CD8-positive, alpha-beta memory T cell (primary cell): ENCODE measurements at regions not wholly inside any gene's neighbourhood (a gene's known extent, or its start where the extent isn't known, plus 50 kb on each side); places are given as distances from the start of the nearest gene placed in this dataset.

Source experiments
- CTCF ChIA-PET: fragments of 350-600 bp; sonication (Branson Sonifier 250); formaldehyde crosslinking; loops from one replicate; lab custom pipeline; 2021; ENCODE audit warnings: antibody characterized with exemption; lab: Charles Lee
- POLR2A ChIA-PET: fragments of 350-600 bp; sonication (Branson Sonifier 250); formaldehyde crosslinking; loops from one replicate; lab custom pipeline; 2021; ENCODE audit warnings: antibody characterized with exemption; lab: Charles Lee
- DNase-seq, 5 donors: peaks; one replicate each; pipeline versions ENCODE4 v3.0.0 to v3.0.0-alpha.2; 2020 to 2022; ENCODE audit warnings: mixed read lengths in 1 of 5
- H3K27ac ChIP-seq: one replicate; pipeline ENCODE4 v1.7.0; 2013; ENCODE audit warnings: low read depth, mild to moderate bottlenecking, low read length, moderate library complexity
- H3K27me3 ChIP-seq: 2 replicates; pipeline ENCODE4 v1.7.0; 2013; ENCODE audit warnings: low read length, mild to moderate bottlenecking; ENCODE audit not compliant: insufficient read depth, poor library complexity, severe bottlenecking
- H3K36me3 ChIP-seq: 2 replicates; pipeline ENCODE4 v1.7.0; 2013; ENCODE audit warnings: mild to moderate bottlenecking, low read length, moderate library complexity; ENCODE audit not compliant: insufficient read depth
- H3K4me1 ChIP-seq: 2 replicates; pipeline ENCODE4 v1.7.0; 2013; ENCODE audit warnings: mild to moderate bottlenecking, low read length, moderate library complexity; ENCODE audit not compliant: insufficient read depth
- H3K4me3 ChIP-seq: 2 replicates; pipeline ENCODE4 v1.7.0; 2013; ENCODE audit warnings: mild to moderate bottlenecking, low read length
- H3K9me3 ChIP-seq: 2 replicates; pipeline ENCODE4 v1.7.0; 2013; ENCODE audit warnings: mild to moderate bottlenecking, low read length
- H3K27ac Mint-ChIP-seq, 8 donors: one replicate each; pipeline ENCODE4 v1.8.0; 2020 to 2021; ENCODE audit warnings: mixed read lengths in 8 of 8, mild to moderate bottlenecking in 6 of 8, inconsistent platforms in 3 of 8, moderate library complexity in 3 of 8
- H3K27me3 Mint-ChIP-seq, 2 donors: one replicate each; pipeline ENCODE4 v1.8.0; 2020 to 2021; ENCODE audit warnings: mixed read lengths in 2 of 2, mild to moderate bottlenecking in 1 of 2, moderate library complexity in 1 of 2
- H3K36me3 Mint-ChIP-seq, 3 donors: one replicate each; pipeline ENCODE4 v1.8.0; 2020 to 2021; ENCODE audit warnings: mixed read lengths in 3 of 3, inconsistent platforms in 1 of 3, mild to moderate bottlenecking in 1 of 3
- H3K4me1 Mint-ChIP-seq, 3 donors: one replicate each; pipeline ENCODE4 v1.8.0; 2020 to 2021; ENCODE audit warnings: mixed read lengths in 3 of 3, inconsistent platforms in 1 of 3, mild to moderate bottlenecking in 1 of 3
- H3K4me3 Mint-ChIP-seq, 7 donors: one replicate each; pipeline ENCODE4 v1.8.0; 2020 to 2021; ENCODE audit warnings: mixed read lengths in 7 of 7, mild to moderate bottlenecking in 6 of 7, moderate library complexity in 4 of 7, inconsistent platforms in 2 of 7
- H3K9me3 Mint-ChIP-seq, 5 donors: one replicate each; pipeline ENCODE4 v1.8.0; 2020 to 2022; ENCODE audit warnings: mixed read lengths in 5 of 5, mild to moderate bottlenecking in 3 of 5, moderate library complexity in 2 of 5, inconsistent platforms in 1 of 5

DNA sequence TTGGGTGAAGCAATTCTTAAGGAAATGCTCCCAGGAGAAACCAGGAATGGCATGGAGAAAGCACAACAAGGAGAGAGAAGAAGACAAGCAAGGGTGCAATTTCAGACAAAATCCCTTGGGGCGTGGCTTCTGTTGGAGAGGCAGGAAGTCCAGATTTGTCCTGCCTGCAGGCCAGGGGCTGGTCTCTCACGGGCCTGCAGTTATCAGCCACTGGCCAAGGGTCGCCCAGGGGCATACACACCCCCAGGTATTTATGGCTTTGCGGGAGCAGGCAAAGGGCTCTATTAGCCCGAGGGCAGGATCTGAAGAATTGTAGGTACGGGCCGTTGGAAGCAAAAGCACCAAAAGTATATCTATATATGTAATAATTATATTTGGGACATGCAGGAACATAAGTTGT lies 87.7 kb downstream of the IYD start:
- ChIA-PET POLR2A (no interaction called here), CTCF (no interaction called here)
- Histone ChIP-seq H3K27ac (no peak overlapping the region), H3K4me1 (no peaks in the 10 kb centered on the region), H3K27me3 (no peaks in the 10 kb centered on the region), H3K36me3 (no peaks in the 10 kb centered on the region), H3K9me3 (no peaks in the 10 kb centered on the region), H3K4me3 (no peak overlapping the region)
- Mint-ChIP-seq H3K4me1 (no peaks in the 10 kb centered on the region), H3K36me3 (no peaks in the 10 kb centered on the region), H3K27me3 (peaks cover 2 to 19% of the 10 kb centered on the region in 2 donors), H3K4me3 (no peak overlapping the region), H3K9me3 (no peaks in the 10 kb centered on the region), H3K27ac (no peak overlapping the region)
- DNase-seq, result no peak

DNA sequence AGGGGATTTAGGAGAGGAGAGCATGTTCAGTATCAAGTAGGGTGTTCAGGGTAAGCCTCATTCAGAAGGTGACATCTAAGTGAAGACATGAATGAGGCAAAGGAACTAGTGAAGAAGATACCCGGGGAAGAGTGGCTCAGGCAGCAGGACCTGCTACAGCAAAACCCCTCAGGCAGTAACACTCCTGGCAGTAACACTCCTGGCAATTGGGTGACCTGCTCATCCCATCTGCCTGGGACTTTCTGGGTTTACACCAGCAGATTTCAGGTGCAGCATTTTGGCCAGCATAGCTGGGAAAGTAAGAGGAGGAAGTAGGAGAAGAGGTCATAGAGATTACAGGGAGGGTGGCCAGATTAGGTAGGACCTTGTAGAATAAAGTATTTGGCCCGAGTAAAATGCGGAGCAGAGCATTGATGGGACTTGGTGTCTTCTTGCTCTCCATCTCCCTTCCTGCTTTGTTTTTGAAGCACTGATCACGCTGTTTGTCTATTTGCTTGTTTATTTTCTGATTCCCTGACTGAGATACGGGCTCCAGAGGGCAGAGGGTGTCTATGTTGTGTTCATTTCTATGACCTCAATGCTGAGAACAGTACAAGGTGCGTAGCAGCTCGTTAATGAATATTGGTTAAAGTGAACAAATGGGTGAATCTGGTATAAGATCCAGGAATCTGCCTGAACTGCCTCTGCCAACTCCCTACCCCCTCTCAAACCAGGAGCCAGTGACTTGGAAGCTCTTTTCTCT lies 88.3 kb downstream of the IYD start:
- H3K27me3 Mint-ChIP-seq, result peaks cover 2 to 19% of the 10 kb centered on the region in 2 donors
- ChIA-PET CTCF (no interaction called here), POLR2A (no interaction called here)
- H3K27me3 ChIP-seq, result no peaks in the 10 kb centered on the region
- H3K4me3 Mint-ChIP-seq, result no peak overlapping the region
- no peaks in the 10 kb centered on the region for H3K4me1 Mint-ChIP-seq
- H3K4me1 ChIP-seq, result no peaks in the 10 kb centered on the region
- H3K27ac Mint-ChIP-seq, result no peak overlapping the region
- no peak overlapping the region for H3K4me3 ChIP-seq
- no peak for DNase-seq
- no peaks in the 10 kb centered on the region for H3K9me3 Mint-ChIP-seq
- H3K36me3 ChIP-seq, result no peaks in the 10 kb centered on the region
- no peaks in the 10 kb centered on the region for H3K9me3 ChIP-seq
- H3K36me3 Mint-ChIP-seq, result no peaks in the 10 kb centered on the region
- H3K27ac ChIP-seq, result no peak overlapping the region

DNA sequence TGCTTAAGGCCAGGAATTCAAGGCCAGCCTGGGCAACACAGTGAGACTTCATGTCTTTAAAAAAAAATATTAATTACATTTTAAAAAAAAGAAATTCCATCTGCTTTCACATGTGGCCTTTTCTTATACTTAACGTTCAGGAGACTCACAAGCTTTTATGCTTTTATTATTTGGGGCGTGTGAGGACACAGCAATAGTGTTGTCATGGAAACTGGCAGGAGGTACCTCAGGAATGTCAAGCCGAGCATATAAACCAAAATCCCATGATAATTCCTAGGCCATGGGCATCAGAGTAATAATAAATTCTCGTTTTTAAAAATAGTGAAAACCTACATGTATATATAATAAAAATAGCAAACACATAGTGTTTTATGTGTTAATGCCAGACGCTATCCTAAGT lies 89.8 kb downstream of the IYD start:
- Mint-ChIP-seq H3K36me3 (no peaks in the 10 kb centered on the region), H3K9me3 (no peaks in the 10 kb centered on the region), H3K27ac (no peak overlapping the region), H3K4me3 (no peak overlapping the region), H3K27me3 (peaks cover 4 to 16% of the 10 kb centered on the region in 2 donors), H3K4me1 (no peaks in the 10 kb centered on the region)
- no peak for DNase-seq
- Histone ChIP-seq H3K4me3 (no peak overlapping the region), H3K4me1 (no peaks in the 10 kb centered on the region), H3K36me3 (no peaks in the 10 kb centered on the region), H3K9me3 (no peaks in the 10 kb centered on the region), H3K27me3 (no peaks in the 10 kb centered on the region), H3K27ac (no peak overlapping the region)
- CTCF ChIA-PET, result no interaction called here
- POLR2A ChIA-PET, result no interaction called here

DNA sequence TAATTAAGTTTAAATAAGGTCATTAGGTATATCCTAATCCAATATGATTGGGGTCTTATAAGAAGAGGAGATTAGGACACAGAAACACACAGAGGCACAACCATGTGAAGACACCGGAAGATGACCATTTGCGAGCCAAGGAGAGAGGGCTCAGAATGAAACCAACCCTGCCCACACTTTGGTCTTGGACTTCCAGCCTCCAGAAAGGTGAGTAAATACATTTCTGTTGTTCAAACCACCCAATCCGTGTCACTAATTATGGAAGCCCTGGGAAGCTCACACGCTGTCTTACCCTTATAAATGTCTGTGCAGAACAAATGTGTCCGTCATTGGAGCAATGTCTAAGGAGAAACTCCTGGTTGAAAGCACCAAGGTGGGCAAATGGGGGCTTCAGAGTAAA lies 95.0 kb downstream of the IYD start:
- H3K27me3 ChIP-seq, result no peaks in the 10 kb centered on the region
- Mint-ChIP-seq H3K4me3 (no peak overlapping the region), H3K27ac (peak overlapping the region in 1 of 8 donors; percentile 19), H3K4me1 (no peaks in the 10 kb centered on the region), H3K9me3 (no peaks in the 10 kb centered on the region), H3K36me3 (no peaks in the 10 kb centered on the region), H3K27me3 (peaks cover 2 to 4% of the 10 kb centered on the region in 2 donors)
- CTCF ChIA-PET, result no interaction called here
- H3K4me3 ChIP-seq, result no peak overlapping the region
- no peaks in the 10 kb centered on the region for H3K36me3 ChIP-seq
- POLR2A ChIA-PET, result no interaction called here
- H3K4me1 ChIP-seq, result no peaks in the 10 kb centered on the region
- no peaks in the 10 kb centered on the region for H3K9me3 ChIP-seq
- DNase-seq, result no peak
- no peak overlapping the region for H3K27ac ChIP-seq

DNA sequence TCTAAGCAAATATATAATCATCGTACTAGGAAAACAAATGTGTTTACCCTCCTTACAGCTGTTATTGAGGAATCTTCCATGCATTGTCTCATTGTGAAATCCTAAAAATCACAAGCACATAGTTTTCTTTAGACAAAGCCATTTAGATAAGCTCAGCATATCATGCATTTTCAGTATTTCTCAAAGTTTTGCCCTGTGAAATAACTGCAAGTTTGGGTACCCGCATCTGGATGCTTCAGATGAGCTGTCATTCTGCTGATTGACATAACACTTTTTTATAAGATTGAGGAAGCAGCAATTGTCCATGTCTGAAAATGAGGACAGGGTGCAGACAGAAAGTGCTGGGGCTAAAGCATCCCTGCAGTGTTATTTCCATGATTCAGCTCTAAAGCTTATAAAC lies 96.2 kb downstream of the IYD start:
- peaks cover 0 to 2% of the 10 kb centered on the region in 2 donors for H3K27me3 Mint-ChIP-seq
- Histone ChIP-seq H3K4me1 (no peaks in the 10 kb centered on the region), H3K9me3 (no peaks in the 10 kb centered on the region), H3K4me3 (no peak overlapping the region), H3K27ac (no peak overlapping the region), H3K27me3 (no peaks in the 10 kb centered on the region), H3K36me3 (no peaks in the 10 kb centered on the region)
- H3K9me3 Mint-ChIP-seq, result no peaks in the 10 kb centered on the region
- no peaks in the 10 kb centered on the region for H3K36me3 Mint-ChIP-seq
- ChIA-PET POLR2A (no interaction called here), CTCF (interaction anchor here (1.3 kb wide), 1 partner anchor 47 kb away, joined by 4 read pairs; no protein-coding TSS in a partner anchor)
- no peak overlapping the region for H3K4me3 Mint-ChIP-seq
- H3K27ac Mint-ChIP-seq, result peak overlapping the region in 1 of 8 donors; percentile 58
- H3K4me1 Mint-ChIP-seq, result no peaks in the 10 kb centered on the region
- DNase-seq, result no peak

DNA sequence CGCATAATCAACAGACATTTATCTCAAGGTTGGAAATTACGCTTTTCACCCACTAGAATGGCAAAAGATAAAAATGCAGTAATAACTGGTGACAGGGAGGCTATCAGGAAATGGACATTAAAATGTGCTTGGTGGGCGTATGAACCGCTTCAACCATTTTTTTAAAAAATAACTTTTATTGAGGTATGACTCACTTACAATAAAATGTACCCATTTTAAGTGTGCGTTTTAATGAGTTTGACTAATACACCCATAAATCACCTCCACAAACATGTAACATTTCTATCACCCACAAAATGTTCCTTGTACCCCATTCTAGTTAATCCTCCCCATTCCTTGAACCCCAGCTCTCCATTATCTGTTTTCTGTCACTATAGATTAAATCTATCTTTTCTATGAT lies 96.8 kb downstream of the IYD start:
- H3K9me3 Mint-ChIP-seq, result no peaks in the 10 kb centered on the region
- Histone ChIP-seq H3K4me3 (no peak overlapping the region), H3K4me1 (no peaks in the 10 kb centered on the region), H3K27me3 (no peaks in the 10 kb centered on the region), H3K27ac (no peak overlapping the region), H3K9me3 (no peaks in the 10 kb centered on the region), H3K36me3 (no peaks in the 10 kb centered on the region)
- ChIA-PET POLR2A (no interaction called here), CTCF (interaction anchor here (1.3 kb wide), 1 partner anchor 48 kb away, joined by 4 read pairs; no protein-coding TSS in a partner anchor)
- no peak for DNase-seq
- H3K27ac Mint-ChIP-seq, result peak overlapping the region in 1 of 8 donors; percentile 65
- H3K4me1 Mint-ChIP-seq, result no peaks in the 10 kb centered on the region
- H3K4me3 Mint-ChIP-seq, result no peak overlapping the region
- no peaks in the 10 kb centered on the region for H3K36me3 Mint-ChIP-seq
- H3K27me3 Mint-ChIP-seq, result peaks cover 0 to 2% of the 10 kb centered on the region in 2 donors

DNA sequence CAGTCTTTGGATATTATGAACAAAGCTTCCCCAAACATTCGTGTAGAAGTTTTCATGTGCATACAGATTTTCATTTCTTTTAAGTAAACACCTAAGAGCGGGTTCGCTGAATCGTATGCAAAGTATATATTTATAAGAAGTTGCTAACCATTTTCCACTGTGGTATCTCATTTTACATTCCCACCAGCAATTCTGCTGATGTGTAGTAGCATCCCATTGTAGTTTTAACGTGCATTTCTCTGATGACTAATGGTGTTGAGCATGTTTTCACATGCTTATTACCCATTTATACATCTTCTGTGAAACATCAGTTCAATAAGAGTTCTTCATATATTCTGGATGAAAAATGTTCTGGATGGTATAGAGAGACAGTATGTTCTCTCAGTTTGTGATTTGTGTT lies 97.4 kb downstream of the IYD start:
- DNase-seq, result no peak
- Mint-ChIP-seq H3K9me3 (no peaks in the 10 kb centered on the region), H3K27me3 (peaks cover 0 to 2% of the 10 kb centered on the region in 2 donors), H3K4me3 (no peak overlapping the region), H3K36me3 (no peaks in the 10 kb centered on the region), H3K4me1 (no peaks in the 10 kb centered on the region), H3K27ac (no peak overlapping the region)
- no peaks in the 10 kb centered on the region for H3K27me3 ChIP-seq
- no peak overlapping the region for H3K27ac ChIP-seq
- no peaks in the 10 kb centered on the region for H3K36me3 ChIP-seq
- POLR2A ChIA-PET, result no interaction called here
- CTCF ChIA-PET, result no interaction called here
- no peaks in the 10 kb centered on the region for H3K9me3 ChIP-seq
- H3K4me3 ChIP-seq, result no peak overlapping the region
- H3K4me1 ChIP-seq, result no peaks in the 10 kb centered on the region

DNA sequence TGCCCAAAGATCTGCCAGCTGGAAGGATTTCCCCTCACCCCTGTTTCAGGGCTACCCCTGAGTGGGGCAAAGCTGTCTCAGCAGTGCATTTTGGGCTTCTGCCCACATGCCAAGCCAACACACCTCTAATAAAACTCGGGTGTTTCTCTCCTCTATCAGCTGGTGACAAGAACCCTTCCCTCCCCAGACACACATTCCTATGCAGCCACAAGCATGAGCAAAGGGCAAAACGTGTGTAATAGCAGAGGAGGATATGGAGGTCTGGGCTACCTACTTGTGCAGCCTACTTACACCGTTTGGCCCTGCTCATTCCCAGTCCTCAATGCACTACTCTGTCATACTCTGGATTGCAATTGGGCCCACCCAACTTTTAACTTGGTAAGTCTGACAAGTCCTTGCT lies 101.3 kb downstream of the IYD start:
- no peaks in the 10 kb centered on the region for H3K4me1 Mint-ChIP-seq
- Histone ChIP-seq H3K36me3 (no peaks in the 10 kb centered on the region), H3K4me3 (no peak overlapping the region), H3K27me3 (no peaks in the 10 kb centered on the region), H3K27ac (no peak overlapping the region), H3K9me3 (no peaks in the 10 kb centered on the region), H3K4me1 (no peaks in the 10 kb centered on the region)
- ChIA-PET POLR2A (no interaction called here), CTCF (no interaction called here)
- H3K27me3 Mint-ChIP-seq, result peaks cover 2 to 12% of the 10 kb centered on the region in 2 donors
- no peak overlapping the region for H3K4me3 Mint-ChIP-seq
- no peak overlapping the region for H3K27ac Mint-ChIP-seq
- peaks cover 0 to 5% (median 0%) of the 10 kb centered on the region in 3 donors for H3K36me3 Mint-ChIP-seq
- DNase-seq, result no peak
- no peaks in the 10 kb centered on the region for H3K9me3 Mint-ChIP-seq
